Ureter (tissue), 1 donor: ENCODE measurements at regions not wholly inside any gene's neighbourhood (a gene's known extent, or its start where the extent isn't known, plus 50 kb on each side); places are given as distances from the start of the nearest gene placed in this dataset.

ENCODE experiments used
- DNase-seq: peaks from one replicate; pipeline ENCODE4 v3.0.0-alpha.2; 2020; ENCODE audit warnings: low spot score
- donor health status: DM: yes; HTN: yes; CAD: no.

DNA sequence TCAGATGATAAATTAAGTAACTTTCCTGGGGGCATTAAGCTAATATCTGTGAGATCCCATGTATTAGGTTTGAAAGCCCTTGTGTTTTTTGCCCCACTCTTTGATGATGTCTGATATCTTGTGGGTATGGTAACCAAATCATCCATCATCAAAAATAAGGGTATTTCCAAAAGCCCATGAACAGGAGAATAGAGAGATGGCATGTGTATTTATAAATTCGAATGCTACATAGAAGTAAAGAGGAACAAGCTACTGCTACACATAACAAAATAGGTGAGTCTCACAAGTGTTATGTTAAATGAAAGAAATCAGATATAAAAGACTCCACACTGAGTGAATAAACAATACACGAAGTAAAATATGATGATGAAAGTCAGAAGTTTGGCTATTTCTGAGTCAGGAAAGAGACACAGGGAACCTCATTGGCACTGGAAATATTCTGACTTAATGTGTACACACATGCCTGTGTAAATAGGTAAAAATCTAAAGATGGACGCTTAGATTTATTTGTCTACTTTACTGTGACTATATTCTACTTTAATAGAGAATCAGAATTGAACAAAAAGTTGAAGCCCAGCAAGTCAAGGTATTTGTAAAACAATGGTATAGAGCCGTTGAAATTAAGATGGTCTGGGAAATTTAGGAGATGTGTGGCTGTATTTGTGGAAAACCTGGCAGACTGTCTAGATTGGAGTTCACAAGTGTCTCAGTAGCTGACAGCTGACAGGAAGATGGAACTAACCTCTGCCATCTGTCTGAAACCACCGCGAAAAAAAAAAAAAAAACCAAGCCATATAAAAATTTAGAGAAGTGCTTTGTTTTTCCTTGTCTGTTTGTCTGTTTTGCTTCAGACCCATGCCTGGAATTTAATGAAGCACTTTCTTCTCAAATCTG, 111.0 kb upstream of the TGFBR2 start:
- DNase-seq, result no peak

DNA sequence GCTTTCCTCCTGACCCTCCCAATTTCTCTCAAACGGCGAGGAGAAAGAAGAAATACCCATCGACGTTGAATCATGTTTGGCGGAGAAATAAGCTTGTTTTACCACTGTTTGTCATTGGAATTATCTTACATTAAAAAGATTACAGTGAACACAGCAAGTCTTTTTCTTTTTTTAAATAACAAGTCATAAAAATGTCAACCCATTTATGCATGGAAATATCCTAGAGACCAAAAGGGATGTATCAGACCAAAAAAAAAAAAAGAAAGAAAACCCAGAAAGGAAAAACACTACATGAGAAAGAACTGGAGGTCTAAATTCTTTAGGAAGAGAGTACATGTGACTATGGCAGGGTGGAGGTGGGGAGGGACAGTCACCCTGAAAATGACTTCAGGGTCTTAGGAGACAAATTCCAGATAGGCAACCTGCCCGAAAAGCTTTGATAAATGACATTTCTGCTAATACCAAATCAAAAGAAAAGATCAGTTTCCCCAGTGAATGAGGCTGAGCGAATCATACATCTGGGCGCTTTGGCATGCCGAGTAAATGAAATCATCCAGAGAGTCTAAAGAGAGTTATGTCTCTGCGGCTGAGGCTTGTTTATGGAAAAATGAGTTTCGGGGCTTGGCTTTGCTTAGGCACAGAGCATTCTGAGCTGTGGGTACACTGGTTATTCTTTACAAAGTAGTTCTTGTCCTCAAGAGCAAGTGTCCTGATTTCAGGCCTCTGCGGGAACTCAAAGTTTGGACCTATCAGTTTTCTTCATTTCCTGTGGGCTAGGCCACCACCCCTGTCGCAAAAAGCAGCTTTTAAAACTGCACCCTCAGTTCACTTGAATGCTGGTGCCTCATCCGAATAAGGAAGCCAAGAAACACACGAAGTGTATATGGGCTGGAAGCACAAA, 110.1 kb upstream of the TGFBR2 start:
- DNase-seq, result peak; percentile 59

DNA sequence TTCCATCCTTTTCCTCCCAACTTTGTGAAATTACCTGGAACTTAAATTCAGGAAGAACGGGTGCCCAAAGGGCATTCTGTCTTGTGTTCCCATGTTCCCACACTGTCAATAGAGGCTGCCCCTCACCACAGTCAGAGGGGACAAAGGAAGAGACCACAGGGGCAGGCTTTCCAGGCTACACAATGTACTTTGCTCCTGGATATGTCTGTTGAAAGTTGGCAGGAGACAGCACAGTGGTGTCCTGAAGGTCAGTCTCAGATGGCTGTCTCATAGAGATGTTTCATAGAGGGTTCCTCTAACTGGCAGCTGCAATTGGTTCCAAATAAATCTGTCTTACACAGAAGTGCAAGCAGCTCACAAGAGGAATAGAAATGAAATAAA, 107.8 kb upstream of the TGFBR2 start:
- DNase-seq, result no peak

DNA sequence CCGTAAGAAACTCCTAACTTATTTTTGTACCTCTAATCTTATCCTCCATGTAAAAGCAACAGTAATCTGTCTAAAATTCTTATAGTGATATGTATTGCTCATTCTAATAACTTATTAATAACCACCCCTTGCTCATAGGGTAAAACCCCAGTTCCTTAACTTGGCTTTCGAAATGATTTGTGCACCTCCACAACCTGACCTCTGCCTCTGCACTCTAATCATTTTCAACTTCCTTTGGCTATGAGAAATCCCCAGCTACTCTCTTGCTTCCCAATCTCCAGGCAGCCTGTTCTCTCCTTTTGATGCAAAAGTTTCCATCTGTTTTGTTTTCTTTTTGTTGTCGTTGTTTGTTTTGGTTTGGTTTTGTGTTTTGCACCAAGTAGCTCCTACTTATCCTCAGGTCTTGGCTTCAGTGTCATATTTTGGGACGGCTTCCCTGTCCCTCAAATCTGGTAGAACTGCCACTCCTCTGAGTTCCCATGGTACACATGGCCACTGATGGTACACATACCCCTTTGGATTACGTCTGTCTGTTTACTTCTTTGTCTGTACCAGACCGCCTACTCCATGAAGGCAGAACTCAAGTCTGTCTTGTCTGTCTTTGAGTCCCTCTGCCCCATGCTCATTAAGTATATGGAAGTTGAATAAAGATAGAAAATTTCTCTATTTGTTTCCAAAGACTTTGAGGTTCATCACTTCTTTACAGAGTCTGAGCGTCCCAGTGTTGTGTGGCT, 105.6 kb upstream of the TGFBR2 start:
- no peak for DNase-seq

DNA sequence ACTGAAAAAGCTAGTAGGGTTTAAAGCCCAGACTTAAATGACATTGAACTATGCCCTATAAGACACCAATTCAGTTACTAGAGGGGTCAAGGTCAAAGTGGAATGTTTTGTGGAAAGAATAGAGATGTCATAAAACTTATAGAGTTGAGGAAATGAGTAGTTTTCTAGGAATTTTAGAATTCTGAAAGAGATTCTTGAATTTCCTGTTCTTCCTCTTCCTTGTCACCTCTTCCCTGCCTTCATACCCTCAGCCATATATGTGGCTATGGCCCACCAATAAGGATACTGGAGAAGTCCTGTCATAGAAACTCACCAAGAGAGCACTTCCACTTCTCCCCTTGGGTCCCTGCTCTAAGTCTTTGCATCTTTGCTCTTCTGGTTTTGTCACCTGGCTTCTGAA, 104.9 kb upstream of the TGFBR2 start:
- DNase-seq, result no peak

DNA sequence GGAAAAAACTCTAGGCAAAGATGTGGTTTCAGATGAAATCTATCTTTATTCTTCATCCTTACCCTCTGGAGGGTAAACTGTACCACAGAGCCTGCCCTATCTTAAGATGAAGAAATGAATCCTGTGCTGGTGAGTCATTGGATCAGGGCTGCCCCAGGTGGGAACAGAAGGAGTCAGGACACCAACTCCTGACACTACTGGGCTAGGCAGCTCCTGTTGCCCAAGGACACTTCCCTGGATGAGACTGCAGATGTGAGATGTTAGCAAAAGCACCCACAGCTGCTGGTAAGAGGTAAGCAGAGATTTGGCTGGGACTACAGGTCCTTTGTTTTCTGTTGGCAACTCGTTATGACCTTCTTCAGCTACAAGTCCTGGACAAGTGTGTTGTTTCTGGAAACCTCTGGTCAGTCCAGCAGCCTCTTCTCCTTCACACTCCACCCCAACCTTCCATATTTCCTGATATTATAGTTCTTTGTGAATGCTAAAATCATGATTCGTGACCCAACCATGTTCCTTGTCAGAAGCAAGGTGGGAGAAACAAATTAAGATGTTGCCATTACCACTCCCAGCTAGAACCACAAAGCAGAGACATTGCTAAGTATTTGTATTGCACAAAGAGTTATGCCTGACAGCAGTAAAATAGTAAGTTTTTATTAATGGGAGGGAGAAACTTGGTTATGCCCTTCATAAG, 104.2 kb upstream of the TGFBR2 start:
- no peak for DNase-seq

DNA sequence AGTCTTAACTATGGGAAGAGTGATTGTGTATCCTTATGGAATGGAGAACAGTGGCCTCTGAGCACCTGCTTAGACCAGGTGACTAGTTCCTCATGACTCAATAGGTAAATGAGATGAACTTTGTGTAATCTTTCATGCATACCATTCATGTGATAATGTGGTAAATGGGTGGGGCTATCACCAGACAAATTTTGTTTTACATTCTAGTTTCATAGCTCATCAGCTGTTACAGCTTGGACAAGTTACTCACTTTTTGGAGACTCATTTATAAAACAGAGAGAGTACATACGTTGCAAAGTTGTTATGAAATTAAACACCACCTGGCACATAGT, 103.7 kb upstream of the TGFBR2 start:
- no peak for DNase-seq

DNA sequence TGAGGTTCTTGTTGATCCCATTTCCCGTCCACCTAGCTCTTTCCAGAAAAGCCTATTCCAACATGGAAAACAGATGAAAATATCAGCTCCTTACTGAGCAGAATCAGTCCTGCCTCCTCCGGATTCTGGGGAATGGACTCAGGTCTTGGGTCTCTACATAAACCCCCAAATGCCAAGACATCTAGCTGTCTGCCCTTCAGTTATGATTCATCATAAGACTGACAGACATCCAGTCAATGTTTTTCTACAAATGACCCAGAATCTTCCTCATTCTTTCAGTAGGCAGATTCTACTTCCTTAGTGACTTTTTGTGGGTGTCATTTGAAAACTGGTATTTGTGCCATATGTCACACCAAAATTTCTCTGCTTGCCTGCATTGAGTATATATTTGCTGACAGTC, 103.0 kb upstream of the TGFBR2 start:
- no peak for DNase-seq

DNA sequence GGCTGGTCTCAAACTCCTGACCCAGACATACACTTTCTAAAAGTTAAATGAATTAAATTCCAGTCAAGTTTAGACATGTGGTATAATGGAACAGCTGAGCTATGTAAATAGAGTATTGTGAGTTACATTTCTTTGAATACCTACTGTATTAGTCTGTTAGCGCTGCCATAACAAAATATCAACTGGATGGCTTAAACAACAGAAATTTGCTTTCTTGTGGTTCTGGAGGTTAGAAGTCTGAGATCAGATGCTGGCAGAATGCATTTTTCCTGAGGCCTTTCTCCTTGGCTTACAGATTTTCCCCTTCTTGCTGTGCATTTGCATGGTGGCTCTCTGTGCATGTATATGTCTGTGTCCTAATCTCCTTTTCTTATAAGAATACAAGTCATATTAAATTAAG, 101.5 kb upstream of the TGFBR2 start:
- DNase-seq, result no peak

DNA sequence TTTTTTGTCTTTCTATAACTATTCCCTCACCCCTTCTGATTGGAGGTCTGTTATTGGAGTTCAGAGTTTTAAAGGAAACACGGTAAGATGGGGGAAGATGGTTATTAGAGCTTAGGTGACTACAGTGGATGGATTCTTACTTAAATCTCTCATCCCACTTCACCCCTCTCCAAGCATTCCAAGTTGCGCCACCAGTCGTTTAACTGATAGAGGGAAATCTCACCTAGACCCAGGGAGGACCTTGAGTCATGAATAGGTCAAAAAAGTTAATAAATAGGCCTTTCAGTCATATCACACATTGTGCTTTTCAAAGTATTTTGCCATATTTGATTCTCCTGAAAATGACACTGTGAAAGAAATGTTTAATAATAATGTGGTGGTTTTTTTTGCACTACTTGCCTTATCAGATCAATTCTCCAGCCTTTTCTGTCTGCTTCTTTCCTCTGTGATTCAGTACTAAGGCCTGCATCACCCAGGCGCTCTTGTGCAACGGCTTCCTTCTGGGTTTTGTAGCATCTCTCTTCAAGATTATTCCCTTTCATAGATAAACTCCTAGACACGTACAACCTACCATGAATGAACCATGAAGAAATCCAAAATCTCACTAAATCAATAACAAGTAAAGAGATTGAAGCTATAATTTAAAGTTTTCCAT, 100.4 kb upstream of the TGFBR2 start:
- DNase-seq, result no peak

DNA sequence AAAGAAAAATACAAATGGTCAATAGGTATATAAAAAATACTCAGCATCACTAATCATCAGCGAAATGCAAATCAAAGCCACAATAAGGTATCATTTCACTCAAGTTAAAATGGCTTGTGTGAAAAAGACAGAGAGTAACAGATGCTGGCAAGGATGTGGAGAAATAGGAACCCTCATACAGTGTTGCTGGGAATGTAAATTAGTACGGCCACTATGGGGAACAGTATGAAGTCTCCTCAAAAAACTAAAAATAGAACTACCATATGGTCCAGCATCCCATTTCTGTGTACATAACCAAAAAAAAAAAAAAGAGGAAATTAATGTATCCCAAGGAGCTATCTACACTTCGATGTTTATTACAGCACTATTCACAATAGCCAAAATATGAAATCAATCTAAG, 98.1 kb upstream of the TGFBR2 start:
- no peak for DNase-seq

DNA sequence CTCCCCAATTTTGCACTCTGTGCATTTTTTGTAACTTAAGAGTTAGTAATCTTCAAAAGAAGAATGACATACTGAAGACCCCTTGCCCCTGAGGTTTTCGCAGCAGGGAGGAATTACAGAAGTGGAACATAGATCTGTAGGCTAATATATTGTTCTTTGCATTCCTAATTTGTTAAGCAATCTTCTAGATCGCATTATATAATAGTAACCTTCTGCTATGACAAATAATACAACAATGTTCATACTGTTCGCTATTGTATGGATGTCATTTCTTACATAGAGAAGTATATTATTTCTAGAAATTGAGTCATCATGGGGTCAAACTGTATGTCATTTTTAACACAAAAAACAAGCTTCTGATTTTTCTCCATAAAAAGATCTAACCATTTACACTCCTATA, 95.8 kb upstream of the TGFBR2 start:
- DNase-seq, result no peak

DNA sequence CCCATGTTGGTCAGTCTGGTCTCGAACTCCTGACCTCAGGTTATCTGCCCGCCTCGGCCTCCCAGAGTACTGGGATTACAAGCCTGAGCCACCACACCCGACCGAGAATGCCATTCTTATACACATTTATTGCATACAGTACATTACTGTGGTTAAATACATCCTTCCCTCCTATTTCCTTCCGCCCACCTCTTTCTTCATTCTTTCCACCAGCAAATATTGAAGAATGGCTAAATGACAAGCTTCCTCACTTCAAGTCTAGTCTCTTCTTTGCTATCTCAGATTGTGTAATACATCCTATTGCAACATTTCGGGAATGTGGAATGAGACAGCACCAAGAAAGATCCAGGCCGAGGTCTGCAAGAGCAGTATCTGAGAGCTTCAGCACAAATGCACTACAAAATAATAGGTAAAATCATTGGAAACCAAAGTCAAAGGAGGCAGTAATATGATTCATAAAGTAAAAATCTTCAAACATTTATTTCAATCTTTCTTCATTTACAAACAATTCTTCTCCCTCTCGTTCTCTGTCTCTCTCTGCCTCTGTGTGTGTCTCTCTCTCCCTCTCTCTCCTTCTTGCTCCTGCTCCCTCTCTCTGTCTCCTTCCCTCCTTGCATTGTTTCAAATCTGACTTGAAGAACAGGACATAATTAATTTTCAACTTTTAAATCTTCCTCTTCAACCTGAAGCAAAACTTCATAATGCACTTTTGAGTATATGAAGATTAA, 94.7 kb upstream of the TGFBR2 start:
- no peak for DNase-seq

DNA sequence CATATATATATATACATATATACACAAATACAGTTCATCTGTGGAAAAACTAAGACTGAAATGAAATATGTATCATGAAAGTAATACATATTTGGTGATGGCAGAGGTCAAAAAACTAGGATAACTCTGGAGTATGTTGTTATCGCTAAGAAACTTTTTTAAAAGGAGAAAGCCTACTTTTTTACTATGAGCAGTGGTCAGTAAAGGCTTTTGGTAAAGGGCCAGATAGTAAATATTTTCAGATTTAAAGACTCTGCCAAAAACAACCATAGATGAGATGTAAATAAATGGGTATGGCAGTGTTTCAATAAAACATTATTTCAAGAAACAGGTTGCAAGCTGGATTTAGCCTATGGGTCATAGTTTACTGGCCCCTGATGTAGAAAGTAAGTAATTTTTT, 93.8 kb upstream of the TGFBR2 start:
- no peak for DNase-seq

DNA sequence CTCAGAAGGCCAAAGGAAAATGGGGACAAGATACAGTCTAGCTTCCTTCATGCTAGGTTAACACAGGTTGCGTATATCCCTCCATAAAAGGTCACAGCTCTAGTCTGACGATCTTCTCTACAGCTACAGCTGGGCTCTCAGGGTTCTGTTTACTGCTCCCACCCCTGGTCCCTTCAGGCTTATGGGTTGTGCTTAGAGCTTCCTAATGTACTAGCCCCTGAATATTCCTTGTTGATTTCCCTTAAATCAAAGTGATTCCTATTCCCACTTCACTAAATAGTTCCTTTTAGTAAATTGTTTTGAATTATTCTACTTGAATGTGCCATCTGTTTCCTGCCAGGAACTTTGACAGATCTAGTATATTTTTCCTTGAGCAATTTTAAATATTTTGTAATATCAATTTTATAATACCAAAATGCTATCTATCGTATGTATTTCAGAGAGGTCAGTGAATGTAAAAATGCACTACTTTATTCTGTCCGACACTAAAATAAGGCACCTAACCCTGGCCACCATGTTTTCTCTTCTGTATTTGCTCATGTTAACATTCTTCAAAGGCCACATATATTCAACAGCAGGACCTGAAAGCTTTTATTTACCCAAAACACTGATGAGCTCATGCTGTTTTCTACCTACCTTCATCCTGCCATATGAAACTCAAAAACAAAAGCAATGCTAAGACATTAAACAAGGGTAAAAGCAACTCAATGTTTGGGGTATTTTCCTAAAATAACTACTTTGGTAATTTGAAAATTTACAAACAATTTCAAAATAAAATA, 92.8 kb upstream of the TGFBR2 start:
- DNase-seq, result no peak

DNA sequence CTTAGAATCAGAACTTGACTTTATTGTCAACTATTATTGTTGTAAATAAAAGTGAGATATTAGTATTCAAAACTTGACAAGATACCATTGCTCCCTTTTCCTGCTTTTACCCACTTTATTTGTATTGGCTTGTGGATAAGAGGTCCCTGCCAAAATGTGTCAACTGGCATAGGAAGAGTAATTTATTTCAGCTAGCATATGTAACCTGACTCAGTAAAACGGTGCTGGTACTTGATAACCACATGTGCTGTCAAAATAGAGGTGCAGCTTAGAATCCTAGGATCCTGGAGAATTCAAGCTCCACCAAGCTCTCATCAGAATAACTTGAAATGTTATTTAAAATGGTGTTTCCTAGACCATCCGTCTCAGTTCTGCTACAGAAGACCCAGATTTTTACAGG, 90.2 kb upstream of the TGFBR2 start:
- DNase-seq, result no peak

DNA sequence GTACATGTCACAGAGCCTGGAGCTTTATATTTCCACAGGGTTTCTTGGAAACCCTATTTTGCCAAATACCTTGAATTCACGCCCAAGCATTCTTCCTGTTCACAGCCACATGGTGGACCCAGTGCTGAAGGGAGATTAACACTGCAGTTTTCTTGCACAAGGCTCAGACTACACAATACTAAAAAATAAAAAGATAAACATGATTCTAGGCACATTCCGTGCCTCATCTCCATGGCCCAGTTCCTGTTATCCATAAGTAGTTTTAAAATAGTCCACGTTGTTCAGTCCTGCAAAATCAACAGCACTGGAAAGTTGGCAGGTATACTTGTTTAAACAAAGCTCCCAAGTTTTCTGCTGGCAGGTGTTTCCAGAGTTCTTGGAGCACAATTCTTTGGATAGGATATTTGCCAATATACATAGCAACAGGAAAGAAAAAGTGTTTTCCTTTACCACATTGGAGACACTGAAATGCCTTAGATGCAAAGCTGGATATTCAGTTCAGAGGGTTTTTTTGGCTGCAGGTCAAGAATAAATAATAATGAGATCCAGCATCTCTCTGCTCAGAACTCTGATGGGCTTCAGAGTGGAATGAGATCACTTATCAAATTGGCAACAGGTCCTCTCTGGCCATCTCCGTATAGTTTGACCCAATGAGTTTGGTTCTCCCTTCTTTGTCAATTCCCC, 88.1 kb upstream of the TGFBR2 start:
- DNase-seq, result peak; percentile 61

DNA sequence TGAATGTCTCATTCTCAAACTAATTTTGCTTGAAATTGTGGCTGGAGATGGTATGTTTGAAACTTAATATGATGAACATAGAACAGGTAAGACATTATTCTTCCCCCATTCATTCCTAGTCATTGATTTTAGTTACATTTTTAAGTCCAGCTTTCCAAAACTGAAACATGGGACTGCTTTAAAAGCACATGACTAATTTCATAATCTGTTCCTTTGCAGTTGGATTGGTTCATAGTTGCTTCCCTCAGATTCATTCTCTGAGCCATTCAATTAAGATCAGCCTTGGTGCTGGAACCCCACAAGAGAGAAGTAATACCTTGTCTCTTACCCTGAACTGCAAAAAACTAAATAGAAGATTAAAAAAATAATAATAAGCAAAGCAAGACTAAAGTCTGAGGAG, 87.5 kb upstream of the TGFBR2 start:
- DNase-seq, result no peak

DNA sequence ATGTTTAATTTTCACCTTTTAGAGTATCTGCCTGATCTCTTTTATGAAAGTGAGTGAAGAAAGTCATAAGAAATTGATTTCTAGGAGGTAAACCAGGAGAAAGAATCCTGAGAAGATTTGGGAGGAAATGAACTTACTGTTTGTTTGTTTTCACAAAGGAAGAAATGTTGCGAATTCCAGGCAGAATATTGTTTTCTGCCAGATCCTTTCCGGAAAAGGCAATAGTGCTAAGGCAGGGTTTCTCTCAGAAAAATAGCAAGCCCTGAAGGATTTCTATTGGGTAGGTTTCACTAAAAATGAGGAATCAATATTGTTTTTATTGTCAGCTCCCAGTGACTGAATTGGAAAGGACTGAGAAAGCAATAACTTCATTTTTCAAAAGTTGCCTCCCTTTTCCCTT, 85.7 kb upstream of the TGFBR2 start:
- DNase-seq, result no peak
